ENCODE measurements at regions not wholly inside any gene's neighbourhood (a gene's known extent, or its start where the extent isn't known, plus 50 kb on each side); places are given as distances from the start of the nearest gene placed in this dataset.

GRCh38 chr20:51910321-51911050 lies 108.2 kb upstream of the SALL4 start:
- H3K36me3 ChIP-seq (ENCODE audit: control insufficient read depth in 2 of 4, insufficient read depth in 4 of 4, low read length in 3 of 4) = no peaks in the 10 kb centered on the region
- DNase-seq (ENCODE audit: low read depth in 1 of 2, low spot score in 2 of 2) (no peak), FAIRE-seq (no peak)
- no peak overlapping the region for H2AK5ac ChIP-seq (ENCODE audit: low read depth, low read length)
- no peak overlapping the region for H3K4ac ChIP-seq (replicated peaks; ENCODE audit: insufficient read length, low read depth, low read length)
- H3K4me2 ChIP-seq (ENCODE audit: insufficient read depth in 1 of 2, low read depth in 2 of 2, low read length in 2 of 2) = peak overlapping the region; percentile 54 to 58
- H4K5ac ChIP-seq (ENCODE audit: insufficient read length, low read depth, low read length) = no peak overlapping the region
- H3K79me1 ChIP-seq (ENCODE audit: low read depth, low read length) = no peaks in the 10 kb centered on the region
- no peaks in the 10 kb centered on the region for H3K27me3 ChIP-seq (replicated peaks in 1 of 4; ENCODE audit: control insufficient read depth in 3 of 4, extremely low read depth in 1 of 4, insufficient read depth in 3 of 4, low read length in 3 of 4)
- no peak overlapping the region for H4K91ac ChIP-seq (replicated peaks; ENCODE audit: insufficient read length, low read length)
- H3K27ac ChIP-seq (ENCODE audit: low read depth, low read length) = no peak overlapping the region
- no peak overlapping the region for H2AFZ ChIP-seq (ENCODE audit: low read length)
- no peak overlapping the region for H2BK12ac ChIP-seq (ENCODE audit: low read depth, low read length)
- peak overlapping the region; percentile 82; the same call in 1 of the 2 replicates for H2BK20ac ChIP-seq (ENCODE audit: low read length)
- no peaks in the 10 kb centered on the region for H3K9me3 ChIP-seq (ENCODE audit: insufficient read depth in 2 of 2, low read depth in 1 of 2, low read length in 1 of 2)
- H3K79me2 ChIP-seq (ENCODE audit: control insufficient read depth in 1 of 2, insufficient read depth in 2 of 2, low read length in 2 of 2) = no peaks in the 10 kb centered on the region
- peaks cover 0 to 15% (median 8%) of the 10 kb centered on the region in 4 experiments; a peak in 5 of 7 replicates for H3K4me1 ChIP-seq (replicated peaks in 1 of 4; ENCODE audit: control insufficient read depth in 3 of 4, insufficient read depth in 4 of 4, low read length in 3 of 4)
- no peak overlapping the region for H4K8ac ChIP-seq (ENCODE audit: extremely low read depth, insufficient read depth, low read length)
- POLR2A ChIA-PET (ENCODE audit: partially characterized antibody) = no interaction called here
- H3K4me3 ChIP-seq (ENCODE audit: extremely low read depth in 1 of 4, insufficient read depth in 2 of 4, low read depth in 3 of 4, low read length in 4 of 4) = peak overlapping the region in 2 of 4 experiments; percentile 5 to 39; a peak in 3 of 8 replicates
- H3K18ac ChIP-seq (ENCODE audit: extremely low read depth, low read length) = no peak overlapping the region; the same call in 1 of the 2 replicates
- WGBS, 2 experiments (ENCODE audit: extremely low coverage in 1 of 2, insufficient coverage in 1 of 2, insufficient read length in 1 of 2, insufficient replicate concordance in 2 of 2, low coverage in 1 of 2, low lambda C conversion rate in 2 of 2, missing lambda C conversion rate in 1 of 2) = 21% methylated on average over 7 of the region's 7 CpGs; no CpG with 5 or more reads in 1 of the 2 experiments
- TF ChIP-seq YY1 (IDR thresholded peaks at IDR 0.05; ENCODE audit: low read depth, low read length) (no peak), CEBPB (IDR thresholded peaks at IDR 0.05; ENCODE audit: low read depth, low read length) (no peak), KDM4A (IDR thresholded peaks at IDR 0.05; ENCODE audit: low read depth, low read length, severe bottlenecking) (no peak), RBBP5 (IDR thresholded peaks at IDR 0.05; ENCODE audit: borderline replicate concordance, low read depth, low read length) (no peak), FOSL1 (IDR thresholded peaks at IDR 0.05; ENCODE audit: insufficient read depth, low read depth, low read length) (no peak), KDM5A (IDR thresholded peaks at IDR 0.05; ENCODE audit: low read length) (no peak), TEAD4 (IDR thresholded peaks at IDR 0.05; ENCODE audit: low read depth, low read length) (no peak), HDAC6 (IDR thresholded peaks at IDR 0.05; ENCODE audit: low read depth, low read length) (no peak), SP2 (IDR thresholded peaks at IDR 0.05; ENCODE audit: low read length) (no peak), E2F6 (IDR thresholded peaks at IDR 0.05) (no peak)
- H3K23ac ChIP-seq (ENCODE audit: insufficient read length) = no peak overlapping the region
- no peak overlapping the region for H3K14ac ChIP-seq (ENCODE audit: insufficient read length)
- H2BK15ac ChIP-seq (ENCODE audit: low read length) = no peak overlapping the region
- CTCF ChIA-PET (ENCODE audit: partially characterized antibody) = interaction anchor here (1.2 kb wide), 1 partner anchor 14 kb away, joined by 4 read pairs; no protein-coding TSS in a partner anchor
- no peaks in the 10 kb centered on the region for H4K20me1 ChIP-seq (replicated peaks in 1 of 2; ENCODE audit: control insufficient read depth in 1 of 2, insufficient read depth in 2 of 2, low read length in 2 of 2)
- peak overlapping the region in 2 of 4 experiments; percentile 36 to 38; a peak in 4 of 7 replicates for H3K9ac ChIP-seq (replicated peaks in 1 of 4; ENCODE audit: extremely low read depth in 1 of 4, low read depth in 3 of 4, low read length in 3 of 4)
- H2BK5ac ChIP-seq (ENCODE audit: low read depth, low read length) = no peak overlapping the region
- peak overlapping the region; percentile 1 for H2BK120ac ChIP-seq (replicated peaks; ENCODE audit: low read depth, low read length)
- no peaks in the 10 kb centered on the region for H3K23me2 ChIP-seq (ENCODE audit: low read depth, low read length)
- no peak overlapping the region for H3K56ac ChIP-seq (replicated peaks; ENCODE audit: insufficient read length, low read depth, low read length)

All from H1 (cell line).